ENCODE measurements at regions not wholly inside any gene's neighbourhood (a gene's known extent, or its start where the extent isn't known, plus 50 kb on each side); places are given as distances from the start of the nearest gene placed in this dataset.
A peak's percentile ranks its signal among the peaks of the same experiment; 100 is the strongest.

GRCh38 chr3:117346901-117347300 lies 637.3 kb downstream of the TUSC7 start:
- H3K4me1 ChIP-seq, result no peaks in the 10 kb centered on the region
- intact Hi-C loops (cut with DNase I), result no loop called here
- no peaks in the 10 kb centered on the region for H3K27me3 ChIP-seq
- DNase-seq, result no peak
- 67 to 78% methylated on average over 3 of the region's 3 CpGs for WGBS, 2 donors
- TF ChIP-seq POLR2A (IDR thresholded peaks at IDR 0.05) (no peak), CTCF (IDR thresholded peaks at IDR 0.05) (no peak)
- H3K36me3 ChIP-seq, result no peaks in the 10 kb centered on the region
- no peak overlapping the region for H3K27ac ChIP-seq
- H3K9me3 ChIP-seq, result no peaks in the 10 kb centered on the region
- no peak overlapping the region for H3K4me3 ChIP-seq

GRCh38 chr3:117348884-117349283 lies 639.3 kb downstream of the TUSC7 start:
- Histone ChIP-seq H3K4me1 (no peaks in the 10 kb centered on the region), H3K9me3 (no peaks in the 10 kb centered on the region), H3K4me3 (no peak overlapping the region), H3K27me3 (no peaks in the 10 kb centered on the region), H3K27ac (no peak overlapping the region), H3K36me3 (no peaks in the 10 kb centered on the region)
- DNase-seq, result no peak
- no peak for TF ChIP-seq CTCF (IDR thresholded peaks at IDR 0.05)
- TF ChIP-seq POLR2A (IDR thresholded peaks at IDR 0.05), result no peak
- intact Hi-C loops (cut with DNase I), result no loop called here
- 76 to 86% methylated on average over 1 of the region's 1 CpG for WGBS, 2 donors

GRCh38 chr3:117349566-117349965 lies 640.0 kb downstream of the TUSC7 start:
- no peak overlapping the region for H3K27ac ChIP-seq
- no peaks in the 10 kb centered on the region for H3K4me1 ChIP-seq
- no peak for TF ChIP-seq POLR2A (IDR thresholded peaks at IDR 0.05)
- no peaks in the 10 kb centered on the region for H3K9me3 ChIP-seq
- no peak overlapping the region for H3K4me3 ChIP-seq
- 96% methylated on average over 1 of the region's 1 CpG for WGBS, 2 donors
- H3K36me3 ChIP-seq, result no peaks in the 10 kb centered on the region
- no peak for DNase-seq
- no peaks in the 10 kb centered on the region for H3K27me3 ChIP-seq
- intact Hi-C loops (cut with DNase I), result no loop called here

GRCh38 chr3:117350371-117350770 lies 640.8 kb downstream of the TUSC7 start:
- no peak for DNase-seq
- intact Hi-C loops (cut with DNase I), result no loop called here
- no peaks in the 10 kb centered on the region for H3K4me1 ChIP-seq
- 16 to 30% methylated on average over 3 of the region's 3 CpGs for WGBS, 2 donors
- H3K36me3 ChIP-seq, result no peaks in the 10 kb centered on the region
- TF ChIP-seq CTCF (IDR thresholded peaks at IDR 0.05), result no peak
- TF ChIP-seq POLR2A (IDR thresholded peaks at IDR 0.05), result no peak
- H3K9me3 ChIP-seq, result no peaks in the 10 kb centered on the region
- no peak overlapping the region for H3K4me3 ChIP-seq
- no peak overlapping the region for H3K27ac ChIP-seq
- no peaks in the 10 kb centered on the region for H3K27me3 ChIP-seq

GRCh38 chr3:117355566-117355965 lies 646.0 kb downstream of the TUSC7 start:
- no peaks in the 10 kb centered on the region for H3K36me3 ChIP-seq
- peak in 1 of 6 experiments; percentile 28 for TF ChIP-seq CTCF (IDR thresholded peaks at IDR 0.05)
- TF ChIP-seq POLR2A (IDR thresholded peaks at IDR 0.05), result no peak
- H3K9me3 ChIP-seq, result peaks cover 0 to 4% (median 0%) of the 10 kb centered on the region in 3 donors
- no peak overlapping the region for H3K4me3 ChIP-seq
- WGBS, 2 donors, result 78 to 85% methylated on average over 4 of the region's 4 CpGs
- DNase-seq, result no peak
- no peaks in the 10 kb centered on the region for H3K4me1 ChIP-seq
- no peaks in the 10 kb centered on the region for H3K27me3 ChIP-seq
- intact Hi-C loops (cut with DNase I), result no loop called here
- no peak overlapping the region for H3K27ac ChIP-seq

- H3K27ac ChIP-seq, result no peak overlapping the region
- 51 to 62% methylated on average over 4 of the region's 4 CpGs for WGBS, 2 donors
- no peaks in the 10 kb centered on the region for H3K27me3 ChIP-seq
- intact Hi-C loops (cut with DNase I), result no loop called here
- peaks cover 0 to 4% (median 0%) of the 10 kb centered on the region in 3 donors for H3K9me3 ChIP-seq
- H3K4me1 ChIP-seq, result no peaks in the 10 kb centered on the region
- no peak for DNase-seq
- H3K4me3 ChIP-seq, result no peak overlapping the region
- H3K36me3 ChIP-seq, result no peaks in the 10 kb centered on the region
- TF ChIP-seq CTCF (IDR thresholded peaks at IDR 0.05) (no peak), POLR2A (IDR thresholded peaks at IDR 0.05) (no peak)
Measured at GRCh38 chr3:117356091-117356705, 646.6 kb downstream of the TUSC7 start.
